GF-D8 (cell line): ENCODE measurements at regions not wholly inside any gene's neighbourhood (a gene's known extent, or its start where the extent isn't known, plus 50 kb on each side); places are given as distances from the start of the nearest gene placed in this dataset.
A peak's percentile ranks its signal among the peaks of the same experiment; 100 is the strongest.
"Not testable (repeated sequence)": the region's sequence is repeated elsewhere in the genome, so short reads cannot be mapped to it uniquely, and the experiment has no call there.

Source experiments
- DNase-seq: peaks from one replicate; lab custom pipeline; 2025; lab: John Stamatoyannopoulos, UW

DNA sequence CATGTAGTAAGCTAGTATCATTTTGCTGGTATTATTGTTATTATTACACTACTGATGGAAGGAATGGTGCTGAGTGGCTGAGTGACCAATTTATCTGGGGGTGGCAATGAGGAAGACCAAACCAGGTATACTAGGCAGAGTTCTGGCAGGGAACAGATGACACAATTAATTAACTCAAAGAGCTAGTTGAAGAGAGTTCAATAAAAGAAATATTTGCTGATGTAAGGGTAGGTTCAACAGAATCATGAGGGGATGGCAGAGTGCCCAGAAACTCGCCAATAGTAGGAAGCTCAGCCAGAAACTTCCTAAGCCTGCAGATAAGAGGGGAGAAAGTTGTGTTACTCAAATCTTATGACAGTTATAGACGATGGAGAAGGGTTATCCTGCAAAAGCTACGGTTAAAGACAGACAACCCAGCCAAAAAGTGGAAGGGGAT lies 352.5 kb downstream of the KCNJ2 start:
- no peak for DNase-seq

DNA sequence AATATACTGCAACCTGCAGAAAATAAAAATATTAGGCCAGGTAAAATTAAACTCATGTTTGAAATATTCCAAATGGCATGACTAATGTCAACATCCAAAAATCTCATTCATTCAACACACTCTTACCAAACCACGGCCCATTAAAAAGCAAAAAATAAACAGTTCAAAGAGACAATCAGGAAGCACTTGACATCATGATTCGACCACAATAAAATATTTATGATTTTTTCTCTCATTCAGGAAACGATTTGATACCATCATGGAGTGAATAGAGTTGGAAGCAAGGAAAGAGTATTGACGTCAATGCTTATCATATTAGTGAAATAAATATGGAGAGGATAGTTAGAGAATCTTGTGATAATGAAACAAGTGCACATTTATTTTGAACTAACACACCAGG lies 354.1 kb downstream of the KCNJ2 start:
- DNase-seq = no peak

DNA sequence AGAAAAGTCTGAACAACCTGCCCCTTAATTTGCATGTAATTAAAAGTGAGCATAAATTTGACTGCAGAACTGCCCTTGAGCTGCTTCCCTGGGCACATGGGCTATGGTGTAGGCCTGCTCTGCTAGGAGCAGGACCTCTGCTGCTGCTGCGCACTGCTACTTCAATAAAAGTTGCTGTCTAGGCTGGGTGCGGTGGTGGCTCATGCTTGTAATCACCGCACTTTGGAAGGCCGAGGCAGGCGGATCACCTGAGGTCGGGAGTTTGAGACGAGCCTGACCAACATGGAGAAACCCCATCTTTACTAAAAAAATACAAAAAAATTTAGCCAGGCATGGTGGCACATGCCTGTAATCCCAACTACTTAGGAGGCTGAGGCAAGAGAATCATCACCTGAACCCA lies 355.7 kb downstream of the KCNJ2 start:
- DNase-seq = not testable (repeated sequence)

DNA sequence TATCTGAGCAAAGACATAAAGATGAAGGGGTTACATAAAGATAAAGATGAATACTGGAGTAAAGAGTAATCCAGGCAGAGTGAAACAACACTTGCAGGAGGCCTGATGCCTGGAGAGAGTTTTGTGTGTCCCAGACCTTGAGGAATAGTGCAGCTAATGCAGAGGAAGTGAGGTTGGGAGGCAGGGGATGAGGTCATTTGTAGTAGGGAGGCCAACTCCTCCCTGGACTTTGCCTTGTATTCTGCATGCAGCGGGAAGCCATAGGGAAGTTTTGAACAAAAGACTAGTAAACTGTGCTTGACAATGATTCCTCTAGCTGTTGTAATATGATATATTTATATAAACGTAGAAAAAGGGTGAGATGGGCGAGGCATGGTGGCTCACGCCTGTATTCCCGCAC lies 356.6 kb downstream of the KCNJ2 start:
- DNase-seq = no peak

DNA sequence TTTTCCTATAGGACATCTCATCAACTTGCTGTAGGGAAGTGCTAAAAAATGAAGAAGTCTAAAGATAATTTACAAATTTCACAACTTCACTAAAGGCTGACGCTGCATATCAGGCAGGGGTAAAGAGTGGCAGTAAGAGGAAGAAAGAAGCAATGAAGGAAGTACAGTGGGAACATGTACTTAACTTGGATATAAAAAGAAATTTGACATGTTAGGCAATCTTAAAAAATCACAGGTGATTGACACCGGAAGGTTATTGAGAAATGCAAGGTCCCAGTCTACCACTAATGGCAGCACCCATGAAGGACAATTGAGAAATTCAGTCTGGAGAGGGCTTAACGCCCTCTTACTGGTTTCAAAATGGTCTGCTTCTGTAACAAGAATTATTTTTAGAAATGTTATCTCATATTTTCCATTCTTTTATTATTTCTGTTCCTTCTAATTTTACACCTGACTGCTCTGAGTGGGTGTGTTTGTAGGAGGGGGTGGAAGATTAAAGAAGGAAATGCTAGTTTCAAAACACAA lies 358.1 kb downstream of the KCNJ2 start:
- DNase-seq = peak; percentile 11

DNA sequence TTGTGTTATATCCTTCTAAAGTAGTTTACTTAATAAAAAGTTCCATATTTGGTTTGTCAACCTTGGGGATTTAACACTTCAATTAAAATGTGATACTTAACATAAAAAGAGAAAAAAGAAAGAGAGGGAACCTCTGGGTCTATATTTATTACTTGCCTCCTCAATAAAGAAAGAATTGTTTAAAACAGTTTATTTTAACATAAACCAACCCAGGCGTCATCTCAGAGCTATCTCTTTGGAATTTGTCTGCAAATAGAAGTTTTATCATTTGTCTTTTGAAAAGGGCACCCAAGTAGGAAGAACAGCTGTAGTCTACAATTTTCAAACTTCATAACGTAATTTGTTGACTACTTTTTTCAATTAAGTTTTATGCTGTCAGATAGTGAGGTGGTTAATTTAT lies 364.1 kb downstream of the KCNJ2 start:
- DNase-seq = no peak

DNA sequence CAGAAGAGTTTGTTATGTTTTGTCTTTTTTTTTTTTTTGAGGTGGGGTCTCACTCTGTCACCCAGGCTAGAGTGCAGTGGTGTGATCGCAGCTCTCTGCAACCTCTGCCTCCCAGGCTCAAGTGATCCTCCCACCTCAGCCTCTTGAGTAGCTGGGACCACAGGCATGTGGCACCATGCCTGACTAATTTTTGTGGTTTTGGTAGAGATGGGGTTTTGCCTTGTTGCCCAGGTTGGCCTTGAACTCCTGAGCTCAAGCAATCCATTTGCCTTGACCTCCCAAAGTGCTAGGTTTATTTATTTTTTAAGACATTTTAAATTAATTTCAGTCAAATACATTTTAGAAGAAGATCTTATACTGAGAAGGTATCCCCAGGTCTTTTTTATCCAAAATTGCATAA lies 366.7 kb downstream of the KCNJ2 start:
- DNase-seq = no peak

DNA sequence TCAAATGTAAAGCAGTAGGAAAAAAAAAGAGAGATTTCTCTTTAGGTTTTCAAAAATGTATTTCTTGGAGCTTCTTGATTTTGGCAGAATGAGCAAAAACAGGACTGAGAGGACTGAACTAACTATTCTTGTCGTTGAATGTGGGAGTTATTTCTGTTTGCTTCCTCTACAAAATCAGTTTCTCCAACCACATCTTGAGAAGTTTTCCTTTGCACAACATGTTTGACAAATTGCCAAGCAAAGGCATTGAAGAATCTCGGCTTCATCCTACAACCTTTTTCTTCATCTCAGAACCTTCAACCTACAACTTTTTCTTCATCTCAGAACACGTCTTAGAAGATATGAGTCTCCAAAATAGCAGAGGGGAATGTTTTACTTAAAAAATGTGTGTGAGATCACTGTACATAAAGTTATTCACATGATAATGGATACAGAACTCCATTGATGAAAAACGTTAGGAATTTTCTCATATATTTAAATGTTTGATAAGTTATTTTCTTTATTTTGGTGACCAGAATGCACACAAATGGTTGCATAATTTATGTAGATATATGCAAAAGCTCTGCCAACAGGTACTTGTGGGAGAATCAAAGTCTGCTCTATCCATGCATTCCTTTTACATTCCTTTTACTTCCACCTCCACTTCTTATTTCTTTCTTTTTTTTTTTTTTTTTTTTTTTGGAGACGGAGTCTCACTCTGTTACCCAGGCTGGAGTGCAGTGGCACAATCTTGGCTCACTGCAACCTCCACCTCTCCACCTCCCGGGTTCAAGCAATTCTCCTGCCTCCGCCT lies 370.0 kb downstream of the KCNJ2 start:
- no peak for DNase-seq

DNA sequence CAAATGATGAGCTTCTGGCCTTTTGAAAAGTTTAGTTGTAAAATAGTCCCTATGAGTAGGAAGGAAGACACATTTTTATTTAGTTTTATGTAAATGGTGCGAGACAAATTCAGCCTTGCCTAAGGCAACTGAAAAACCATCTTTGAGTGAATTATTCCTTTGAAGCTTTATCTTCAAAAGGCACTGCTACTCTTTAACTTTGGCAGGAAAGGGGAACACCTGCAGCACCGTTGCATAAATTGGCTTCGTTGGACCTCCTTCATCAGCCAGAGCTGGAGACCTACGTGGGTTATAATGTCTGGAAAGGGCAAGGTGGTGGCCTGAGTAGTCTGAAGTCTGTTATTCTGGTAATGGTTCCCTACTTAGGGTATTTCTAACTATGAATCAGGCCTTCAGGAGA lies 373.5 kb downstream of the KCNJ2 start:
- DNase-seq = no peak

DNA sequence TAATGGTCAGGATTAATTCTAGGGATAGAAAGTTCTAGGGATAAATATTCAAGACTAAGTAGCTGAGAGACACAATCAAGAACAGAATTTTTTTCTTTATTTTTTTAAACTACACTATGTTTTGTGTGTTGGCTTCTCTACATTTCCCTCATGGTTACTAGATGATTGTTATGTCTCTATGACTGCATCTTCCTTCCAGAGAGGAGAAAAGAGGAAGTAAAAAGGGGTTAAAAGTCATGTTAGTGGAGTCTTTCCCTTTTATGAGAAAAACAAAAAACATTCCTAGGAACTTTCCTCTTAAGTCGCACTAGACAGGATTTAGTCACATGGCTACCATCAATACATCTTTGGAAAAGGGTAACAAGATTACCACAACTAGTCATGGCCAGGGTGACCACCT lies 375.0 kb downstream of the KCNJ2 start:
- no peak for DNase-seq

DNA sequence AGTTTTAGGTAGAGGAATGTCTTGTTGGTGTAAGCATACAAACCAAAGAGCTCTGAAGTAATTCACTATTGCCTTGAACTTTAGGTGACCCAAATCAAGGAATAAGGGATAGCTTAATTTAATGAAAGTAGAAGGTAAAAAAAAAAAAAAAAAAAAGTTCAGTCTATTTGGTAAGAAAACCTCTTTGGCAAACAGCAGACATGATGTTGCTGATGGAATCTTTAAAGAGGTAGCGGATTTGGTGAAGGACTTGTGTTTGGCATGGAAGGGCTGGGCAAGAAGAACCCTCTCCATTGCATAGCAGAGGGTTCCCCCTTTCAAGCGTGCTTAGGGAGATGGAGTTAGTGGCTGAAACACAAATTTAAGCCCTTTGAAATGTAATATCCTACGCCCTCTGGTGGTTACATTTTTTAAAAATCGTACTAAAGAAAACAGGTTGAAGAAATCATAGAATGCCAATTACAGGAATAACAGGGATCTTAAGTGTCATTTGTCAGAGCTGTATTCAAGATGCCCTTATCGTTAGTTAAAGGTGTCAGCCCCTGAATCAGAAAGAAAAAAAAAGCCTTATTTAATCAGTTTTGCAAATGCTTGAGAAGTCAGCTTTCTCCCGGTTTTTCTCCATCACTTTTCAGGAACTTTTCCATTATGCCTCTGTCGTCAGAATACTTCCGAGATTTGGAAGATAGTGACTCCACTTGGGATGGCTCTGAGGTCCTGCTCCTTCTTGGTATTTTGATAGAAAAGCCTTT lies 383.1 kb downstream of the KCNJ2 start:
- no peak for DNase-seq

DNA sequence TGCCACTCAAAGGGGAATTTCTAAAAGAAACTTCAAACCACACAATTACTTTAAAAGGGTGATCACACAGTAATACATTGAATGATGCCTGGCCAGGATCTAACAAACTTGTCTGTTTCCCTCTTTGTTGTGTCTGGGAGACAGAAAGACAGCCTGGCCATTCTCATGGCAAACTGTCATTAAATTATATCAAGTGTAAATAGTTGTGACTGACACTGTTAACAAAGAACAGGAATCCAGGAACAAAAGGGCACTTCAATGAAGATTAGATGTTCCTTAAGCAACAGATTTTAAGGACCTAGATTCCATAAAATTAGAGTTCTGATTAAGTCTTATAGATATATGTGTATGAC lies 383.6 kb downstream of the KCNJ2 start:
- DNase-seq = no peak

DNA sequence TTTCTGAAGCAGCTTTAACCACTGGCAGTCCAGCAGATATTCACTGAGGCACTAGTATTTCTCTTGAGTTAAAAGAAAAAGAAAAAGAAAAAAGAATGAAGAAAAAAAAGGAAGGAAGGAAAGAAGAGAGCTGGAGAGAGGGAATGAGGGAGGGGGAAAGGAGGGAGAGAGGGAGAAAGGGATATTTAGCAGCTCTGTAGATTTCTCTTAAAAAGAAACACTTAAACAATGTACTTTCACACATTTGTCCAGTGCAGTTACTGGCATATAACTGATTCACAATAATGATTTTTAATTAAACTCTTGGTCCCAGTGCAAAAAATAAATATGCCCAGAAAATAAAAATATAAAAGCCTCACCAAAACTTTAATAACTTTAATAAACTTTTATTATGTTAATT lies 386.4 kb downstream of the KCNJ2 start:
- no peak for DNase-seq

DNA sequence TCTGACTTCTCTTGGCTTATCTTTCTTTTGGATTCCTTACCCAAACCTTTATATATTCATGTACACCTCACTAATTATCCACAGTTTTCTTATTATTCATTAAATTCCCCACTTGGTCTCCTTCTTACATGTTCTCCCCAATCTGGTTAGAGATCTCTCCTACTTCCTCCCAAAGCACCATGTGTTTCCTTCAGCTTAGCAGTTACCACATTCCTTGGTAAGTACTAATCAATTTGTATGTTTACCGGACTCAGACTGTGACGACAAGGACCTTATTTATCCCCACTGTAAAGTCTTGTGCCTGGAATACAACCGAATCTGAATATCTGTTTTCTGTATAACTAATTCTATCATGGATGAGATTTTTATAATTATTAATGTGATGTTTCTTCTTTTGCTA lies 389.5 kb downstream of the KCNJ2 start:
- no peak for DNase-seq

DNA sequence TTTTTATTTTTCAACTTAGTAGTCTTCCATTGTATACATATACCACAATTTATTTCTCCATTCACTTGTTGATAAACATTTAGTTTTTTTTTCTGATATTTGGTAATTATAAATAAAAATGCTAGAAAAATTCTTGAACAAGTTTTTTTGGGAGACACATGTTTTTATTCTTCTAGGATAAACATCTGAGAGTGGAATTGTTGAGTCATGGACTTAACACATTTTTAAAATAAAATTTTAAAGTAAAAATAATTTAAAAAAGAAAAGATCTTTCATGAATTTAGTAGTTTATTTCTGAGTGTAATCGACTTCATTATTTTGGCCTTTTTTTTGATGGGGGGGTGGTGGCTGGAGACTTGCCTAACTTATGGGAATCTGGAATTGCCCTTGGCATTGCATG lies 391.1 kb downstream of the KCNJ2 start:
- DNase-seq = no peak

DNA sequence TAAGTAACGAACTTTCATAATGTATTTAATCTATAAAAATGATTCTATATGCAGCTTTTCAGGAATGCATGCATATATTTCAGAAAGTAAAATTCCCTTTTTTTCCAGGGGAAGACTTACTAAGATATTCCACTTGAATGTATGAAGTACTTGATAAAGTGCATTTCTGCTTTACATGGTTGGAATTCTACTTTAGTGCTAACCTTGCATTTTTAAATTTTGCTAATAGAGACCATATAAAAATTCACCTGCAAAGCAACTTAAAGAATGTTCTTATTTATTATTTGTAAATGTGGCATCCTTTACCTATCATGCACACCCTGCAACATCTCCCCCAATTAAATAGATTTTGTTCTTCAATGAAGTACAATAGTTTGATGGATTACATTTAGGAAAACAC lies 392.8 kb downstream of the KCNJ2 start:
- DNase-seq = no peak

DNA sequence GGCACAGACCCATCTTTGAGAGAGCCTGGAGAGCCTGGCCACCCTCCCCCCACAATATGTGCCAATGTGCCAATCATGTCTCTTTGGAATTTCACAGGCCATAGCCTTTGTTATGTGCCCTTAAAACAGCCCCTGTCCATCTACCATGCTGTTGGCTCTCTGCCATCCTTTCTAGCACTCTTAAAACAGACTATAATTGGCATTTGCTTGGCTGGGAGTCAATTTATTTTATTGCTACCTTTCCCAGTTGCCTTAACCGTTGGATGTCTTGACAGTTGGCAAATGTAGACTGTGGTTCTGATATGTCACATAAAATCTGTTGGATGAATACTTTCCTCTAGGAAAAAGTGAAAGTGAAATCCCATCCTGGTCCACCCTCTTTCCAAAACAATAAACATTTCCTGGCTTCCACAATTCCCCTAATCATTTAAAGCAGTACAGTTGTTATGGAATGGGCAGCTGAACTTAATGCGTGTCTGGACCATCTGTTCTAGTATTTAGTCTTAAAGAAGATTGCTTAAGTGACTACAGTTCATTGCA lies 394.0 kb downstream of the KCNJ2 start:
- no peak for DNase-seq

DNA sequence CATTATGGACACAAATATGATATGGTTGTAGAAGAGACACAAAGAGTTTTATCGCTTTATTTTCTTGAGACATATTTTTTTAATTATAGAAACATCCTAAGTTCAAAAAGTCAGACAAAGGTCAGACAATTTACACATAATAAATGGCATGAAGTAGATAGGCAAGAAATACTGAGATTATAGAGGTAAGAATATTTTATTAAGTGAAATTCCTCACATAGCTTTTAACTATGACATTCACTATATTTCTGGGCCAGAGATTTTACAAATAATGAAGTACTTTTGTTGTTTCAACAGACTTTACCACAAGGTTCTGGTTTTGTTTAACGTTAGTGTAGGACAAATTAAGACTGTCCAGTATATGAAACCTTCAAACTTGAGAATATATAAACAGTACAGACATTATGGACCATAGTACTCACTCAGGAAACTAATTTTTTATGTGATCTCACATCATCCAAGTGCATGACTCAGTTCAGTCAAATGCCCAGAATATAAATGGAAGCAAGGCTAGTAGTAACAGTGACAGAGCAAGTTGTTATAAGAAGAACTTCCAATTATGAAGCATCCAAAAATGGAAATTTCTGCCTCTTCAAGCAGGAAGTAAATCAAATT lies 394.8 kb downstream of the KCNJ2 start:
- DNase-seq = no peak

DNA sequence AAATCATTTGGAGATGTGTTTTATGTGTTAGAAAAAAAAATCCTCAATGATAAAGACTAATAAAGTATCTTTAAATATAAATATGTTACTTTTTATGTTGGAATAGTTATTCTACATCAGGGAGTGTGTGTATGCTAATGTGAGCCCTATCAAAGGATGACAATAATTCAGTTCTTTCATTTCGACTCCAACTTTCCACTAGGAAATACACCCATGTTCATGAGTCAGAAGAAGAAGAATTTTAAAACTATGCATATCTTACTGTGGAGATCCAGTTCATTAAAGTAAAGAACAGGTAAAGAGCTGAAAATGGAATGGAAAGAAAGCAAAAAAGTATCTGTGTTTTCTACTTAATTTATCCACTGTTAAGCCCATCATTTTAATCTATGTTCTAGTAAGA lies 399.8 kb downstream of the KCNJ2 start:
- DNase-seq = no peak

DNA sequence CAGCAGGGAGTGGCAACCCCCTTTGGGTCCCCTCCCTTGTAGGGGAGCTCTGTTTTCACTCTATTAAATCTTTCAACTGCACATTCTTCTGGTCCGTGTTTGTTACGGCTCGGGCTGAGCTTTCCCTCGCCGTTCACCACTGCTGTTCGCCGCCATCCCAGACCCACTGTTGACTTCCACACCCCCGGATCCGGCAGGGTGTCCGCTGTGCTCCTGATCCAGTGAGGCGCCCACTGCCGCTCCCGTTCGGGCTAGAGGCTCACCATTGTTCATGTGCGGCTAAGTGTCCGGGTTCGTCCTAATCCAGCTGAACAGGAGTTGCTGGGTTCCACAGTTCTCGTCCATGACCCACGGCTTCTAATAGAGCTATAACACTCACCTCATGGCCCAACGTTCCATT lies 408.1 kb downstream of the KCNJ2 start:
- no peak for DNase-seq

DNA sequence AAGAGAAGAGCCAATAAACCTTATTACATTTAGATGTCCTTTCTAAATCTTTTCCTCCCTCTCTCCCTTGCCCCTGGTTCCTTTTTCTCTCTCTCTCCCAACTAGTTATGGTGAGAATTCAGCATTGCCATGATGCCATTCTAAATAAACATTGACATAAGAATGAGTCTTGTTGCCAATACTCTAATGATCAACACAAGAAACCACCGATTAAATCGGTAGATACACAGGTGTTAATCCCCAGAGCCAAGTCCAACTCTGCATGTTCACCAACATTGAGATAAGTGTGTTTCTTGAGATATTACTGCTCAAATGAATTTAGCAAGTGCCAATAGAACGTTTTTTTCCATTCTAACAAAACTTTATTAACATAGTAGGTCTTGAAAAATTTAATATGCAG lies 412.1 kb downstream of the KCNJ2 start:
- DNase-seq = no peak

DNA sequence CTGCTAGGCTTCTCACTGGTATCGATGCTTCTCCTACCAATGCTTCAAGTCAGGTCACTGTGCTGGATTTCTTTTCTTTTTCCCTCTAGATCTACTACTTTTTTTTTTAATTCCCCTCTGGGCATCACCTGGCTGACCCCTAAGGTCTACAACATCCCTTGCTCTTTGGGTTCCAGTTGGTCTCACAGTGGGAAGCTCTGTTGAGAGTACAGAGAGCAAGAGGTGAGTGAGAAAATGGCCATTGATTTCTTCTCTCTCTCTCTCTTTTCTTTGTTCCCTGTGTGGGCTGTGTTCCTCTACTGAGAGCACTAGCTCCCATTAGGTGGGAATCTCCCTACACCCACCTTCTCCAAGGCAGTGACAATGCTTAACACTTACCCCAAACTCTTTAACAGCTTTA lies 413.4 kb downstream of the KCNJ2 start:
- DNase-seq = no peak

DNA sequence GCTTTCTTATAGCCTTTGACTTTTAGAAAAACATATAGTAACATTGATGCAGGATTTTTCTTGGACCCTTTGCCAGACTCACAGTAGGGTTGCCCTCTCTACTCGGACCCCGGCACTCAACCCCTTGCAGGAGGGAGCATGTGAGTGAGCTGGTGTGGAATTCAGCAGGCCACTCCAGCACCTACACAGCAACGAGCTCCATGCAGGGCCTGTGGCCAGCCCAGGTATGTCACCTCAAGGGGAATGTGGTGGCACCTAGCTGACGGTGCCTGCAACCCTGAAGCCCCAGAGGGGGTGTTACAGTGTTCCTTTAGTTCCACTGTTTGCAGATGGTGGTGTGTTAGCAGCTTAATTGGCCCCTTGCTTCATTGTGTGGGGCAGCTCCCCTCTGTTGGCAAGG lies 414.9 kb downstream of the KCNJ2 start:
- DNase-seq = no peak
